HG03571 (cell line): ENCODE measurements at regions not wholly inside any gene's neighbourhood (a gene's known extent, or its start where the extent isn't known, plus 50 kb on each side); places are given as distances from the start of the nearest gene placed in this dataset.
A peak's percentile ranks its signal among the peaks of the same experiment; 100 is the strongest.

Source experiments
- ATAC-seq: cut with Tn5 transposase; IDR thresholded peaks from one replicate; pipeline ENCODE4 v1.9.1; 2021; ENCODE audit not compliant: unreplicated experiment

DNA sequence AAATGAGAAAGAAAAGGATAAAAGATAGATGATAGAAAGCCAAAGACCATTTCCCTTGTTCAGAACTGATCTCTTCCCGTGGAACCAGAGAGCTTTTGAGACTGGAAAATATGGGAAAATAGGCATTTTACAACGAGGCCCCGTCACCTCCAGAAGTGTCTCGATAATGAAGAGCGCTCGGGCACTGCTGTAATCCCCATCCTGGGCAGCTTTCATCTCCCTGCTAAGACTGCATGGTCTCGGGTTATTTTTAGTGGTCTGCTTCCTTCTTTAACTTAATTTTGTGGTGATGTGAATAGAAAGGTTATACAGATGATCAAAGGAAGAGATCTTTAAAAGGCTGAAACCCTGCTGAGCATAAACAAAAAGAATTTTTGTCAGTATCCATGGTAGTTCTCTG is 176.6 kb downstream of the METTL4 start:
- ATAC-seq, result no peak

DNA sequence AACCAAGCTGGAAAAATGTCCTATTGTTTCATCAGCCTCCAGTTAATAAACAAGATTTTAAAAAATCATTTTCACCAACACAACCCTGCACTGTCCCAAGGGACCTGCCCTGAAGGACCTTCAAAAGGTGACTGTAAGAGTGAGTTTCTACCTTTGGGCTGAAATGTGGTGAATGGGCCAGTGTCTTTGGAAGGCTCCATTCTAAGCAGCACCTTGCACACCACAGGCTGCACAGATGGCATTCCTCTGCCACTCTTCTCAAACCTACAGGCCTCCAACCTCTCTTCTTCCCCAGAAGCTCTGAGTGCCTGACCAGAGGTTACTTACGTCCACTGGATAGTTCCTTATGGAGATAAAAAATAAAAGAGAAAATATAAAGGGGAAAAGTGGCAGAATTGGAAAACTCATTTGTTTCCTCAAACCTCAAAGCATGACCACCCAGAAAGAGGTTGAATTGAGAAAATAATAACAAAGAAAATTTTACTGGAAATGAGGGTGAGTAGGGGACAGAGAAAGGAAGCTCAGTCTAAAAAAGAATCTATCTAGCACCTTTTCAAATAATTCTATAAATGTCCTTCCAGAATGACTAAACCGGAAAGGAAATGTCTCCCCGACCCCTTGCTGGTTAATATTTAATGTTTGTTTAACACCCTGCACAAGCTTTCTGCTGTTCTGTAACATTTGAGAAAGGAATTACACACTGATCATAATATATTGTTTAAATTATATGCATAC is 175.7 kb downstream of the METTL4 start:
- peak; percentile 74 for ATAC-seq

DNA sequence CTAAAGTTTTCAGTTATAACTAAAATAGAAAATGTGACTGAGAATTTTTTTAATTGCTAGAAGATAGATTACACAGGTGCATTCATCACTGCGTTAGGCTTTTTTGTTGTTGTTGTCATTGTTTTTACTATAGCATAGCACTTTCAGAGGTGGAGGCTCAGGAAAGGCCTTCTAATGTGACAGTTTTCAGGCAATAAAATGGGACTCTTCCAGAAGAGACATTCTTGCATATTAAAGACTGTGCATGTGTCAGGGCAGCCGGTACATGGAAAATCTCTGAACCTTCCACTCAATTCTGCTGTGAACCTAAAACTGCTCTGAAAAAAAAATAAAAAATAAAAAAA is 175.2 kb downstream of the METTL4 start:
- peak; percentile 8 for ATAC-seq

DNA sequence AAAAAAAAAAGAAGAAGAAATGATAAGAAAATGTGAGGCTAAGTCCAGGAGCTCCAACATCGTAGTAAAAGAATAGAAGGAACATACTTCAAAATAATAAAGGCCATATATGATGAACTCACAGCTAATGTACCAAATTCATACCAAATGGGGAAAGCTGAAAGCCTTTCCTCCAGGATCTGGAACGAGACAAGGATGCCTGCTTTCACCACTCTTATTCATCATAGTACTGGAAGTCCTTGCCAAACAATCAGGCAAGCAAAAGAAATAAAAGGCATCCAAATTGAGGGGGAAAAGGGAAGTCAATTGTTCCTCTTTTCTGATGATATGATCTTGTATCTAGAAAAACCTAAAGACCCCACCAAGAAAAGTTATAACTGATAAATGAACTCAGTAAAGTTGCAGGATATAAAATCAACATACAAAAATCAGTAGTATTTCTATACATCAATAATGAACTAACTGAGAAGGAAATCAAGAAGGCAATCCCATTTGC is 170.6 kb downstream of the METTL4 start:
- ATAC-seq, result no peak

DNA sequence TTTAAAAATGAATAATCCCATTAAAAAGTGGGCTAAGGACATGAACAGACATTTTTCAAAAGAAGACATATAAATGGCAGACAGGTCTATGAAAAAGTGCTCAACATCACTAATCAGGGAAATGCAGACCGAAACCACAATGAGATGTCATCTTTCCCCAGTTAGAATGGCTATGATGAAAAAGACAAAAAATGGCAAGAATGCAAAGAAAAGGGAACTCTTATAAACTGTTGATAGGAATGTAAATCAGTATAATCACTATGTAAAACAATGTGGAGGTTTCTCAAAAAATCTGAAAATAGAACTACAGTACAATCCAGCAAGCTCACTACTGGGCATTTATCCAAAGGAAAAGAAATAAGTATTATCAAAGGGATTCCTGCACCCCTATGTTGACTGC is 169.2 kb downstream of the METTL4 start:
- no peak for ATAC-seq

DNA sequence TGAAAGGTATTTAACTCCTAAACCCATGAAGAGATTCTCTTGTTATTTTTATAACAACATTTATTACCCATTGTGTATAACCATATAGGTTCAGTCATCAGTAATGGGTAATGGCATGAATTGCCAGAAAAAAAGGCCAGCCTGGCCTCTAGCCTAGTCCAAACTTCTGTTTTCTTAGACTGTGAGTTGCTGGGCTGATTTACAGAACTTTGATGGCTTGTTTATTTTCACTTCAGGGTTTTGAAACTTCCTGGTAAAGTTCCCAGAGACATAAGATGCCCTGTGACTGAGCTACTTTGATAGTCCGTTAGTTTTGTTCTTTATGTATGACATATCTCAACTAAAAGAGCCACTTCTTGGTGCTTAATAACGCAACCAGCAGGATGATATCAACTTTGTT is 164.8 kb downstream of the METTL4 start:
- no peak for ATAC-seq

DNA sequence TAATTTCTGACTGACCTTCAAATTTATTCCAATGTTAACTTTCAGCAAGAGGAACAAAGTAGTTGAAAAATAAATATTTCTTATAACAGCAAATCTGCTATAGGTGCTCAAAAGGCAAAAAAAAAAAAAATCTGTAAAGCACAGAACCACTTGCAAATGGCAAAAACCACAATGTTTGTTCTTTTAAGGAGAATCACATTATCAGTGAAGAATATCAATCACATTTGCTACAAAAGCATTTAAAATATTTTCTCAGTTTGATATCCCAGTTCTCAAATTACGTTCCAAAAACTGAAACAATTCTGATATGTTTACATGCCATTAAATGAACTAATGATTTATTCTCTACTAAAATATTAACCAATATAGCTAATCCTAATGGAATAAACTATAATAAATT is 163.3 kb downstream of the METTL4 start:
- ATAC-seq, result no peak

DNA sequence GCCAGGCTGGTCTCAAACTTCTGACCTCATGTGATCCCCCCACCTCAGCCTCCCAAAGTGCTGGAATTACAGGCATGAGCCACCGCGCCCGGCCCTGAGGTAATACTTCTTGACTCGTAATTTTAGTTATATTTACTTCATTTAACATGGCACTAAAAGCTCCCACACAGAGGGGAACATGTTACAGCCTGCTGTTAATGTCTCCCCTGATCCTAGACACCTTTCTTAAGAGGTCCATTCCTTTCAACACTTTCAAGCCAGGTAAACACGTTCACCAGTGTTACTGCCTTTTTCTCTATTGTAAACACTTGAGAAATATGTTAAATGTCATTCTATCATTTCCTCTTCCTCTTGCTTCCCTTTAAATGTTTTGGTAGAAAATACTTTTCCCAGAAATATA is 161.4 kb downstream of the METTL4 start:
- no peak for ATAC-seq

DNA sequence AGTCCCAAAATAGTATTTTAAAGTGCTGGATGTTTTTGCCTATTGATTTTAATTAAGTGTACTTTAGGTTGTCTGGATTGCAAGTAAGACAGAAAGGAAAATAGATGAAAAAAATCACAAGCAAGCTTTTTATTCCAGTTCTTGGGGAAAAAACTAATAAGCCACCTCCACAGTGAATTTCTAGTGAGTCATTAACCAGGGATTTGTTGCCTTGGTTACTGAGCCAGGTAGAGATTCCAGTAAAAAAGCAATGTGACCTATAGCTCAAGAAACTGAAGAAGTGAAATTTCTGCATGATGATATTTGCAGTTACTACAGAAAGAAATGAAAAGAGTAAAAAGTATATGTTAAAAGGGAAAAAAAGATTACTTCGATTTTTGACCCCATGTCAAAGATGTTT is 160.6 kb downstream of the METTL4 start:
- no peak for ATAC-seq

DNA sequence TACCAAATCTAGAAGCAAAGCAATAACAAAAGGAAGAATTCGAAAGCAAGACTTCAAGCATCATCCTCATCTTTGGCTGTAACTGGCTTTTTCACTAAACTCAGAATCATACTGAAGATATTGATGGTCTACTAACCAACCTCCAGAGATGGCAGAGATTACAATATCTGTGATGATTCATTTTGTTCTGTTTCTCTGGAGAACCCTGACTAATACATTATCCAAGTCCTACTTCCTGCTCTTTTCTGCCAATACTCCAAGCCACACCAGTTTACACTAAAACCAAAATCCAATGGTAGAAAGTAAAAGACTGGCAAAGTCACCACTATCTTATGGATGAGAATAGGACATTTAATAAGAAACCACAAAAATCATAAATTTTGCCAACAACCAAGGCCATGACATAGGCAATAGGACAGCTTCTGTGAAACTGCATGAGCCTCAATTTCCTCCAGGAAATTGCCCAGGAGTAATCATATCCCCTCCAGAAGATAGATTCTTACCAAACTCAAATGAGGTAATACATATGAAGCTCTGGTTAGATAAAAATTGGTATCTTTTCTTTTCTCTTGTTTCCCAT is 159.8 kb downstream of the METTL4 start:
- no peak for ATAC-seq

DNA sequence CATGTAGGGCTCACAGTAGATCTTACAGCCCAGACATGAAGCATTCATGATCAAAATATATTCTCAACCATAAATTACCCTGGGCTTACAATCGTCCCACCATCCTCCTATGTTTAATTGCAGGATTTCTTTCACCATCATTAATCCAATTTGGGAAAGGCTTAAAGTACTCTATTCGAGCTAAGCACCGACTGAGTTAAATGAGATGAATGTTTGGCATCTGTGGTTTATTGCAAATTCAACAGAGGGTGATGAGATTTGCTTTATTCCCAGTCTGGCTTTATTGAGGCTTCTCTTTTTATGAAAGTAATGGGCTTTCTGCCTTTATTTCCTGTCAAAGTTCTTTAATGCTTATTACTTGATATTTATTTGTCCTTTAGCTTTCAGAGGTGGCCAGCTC is 159.0 kb downstream of the METTL4 start:
- ATAC-seq, result no peak

DNA sequence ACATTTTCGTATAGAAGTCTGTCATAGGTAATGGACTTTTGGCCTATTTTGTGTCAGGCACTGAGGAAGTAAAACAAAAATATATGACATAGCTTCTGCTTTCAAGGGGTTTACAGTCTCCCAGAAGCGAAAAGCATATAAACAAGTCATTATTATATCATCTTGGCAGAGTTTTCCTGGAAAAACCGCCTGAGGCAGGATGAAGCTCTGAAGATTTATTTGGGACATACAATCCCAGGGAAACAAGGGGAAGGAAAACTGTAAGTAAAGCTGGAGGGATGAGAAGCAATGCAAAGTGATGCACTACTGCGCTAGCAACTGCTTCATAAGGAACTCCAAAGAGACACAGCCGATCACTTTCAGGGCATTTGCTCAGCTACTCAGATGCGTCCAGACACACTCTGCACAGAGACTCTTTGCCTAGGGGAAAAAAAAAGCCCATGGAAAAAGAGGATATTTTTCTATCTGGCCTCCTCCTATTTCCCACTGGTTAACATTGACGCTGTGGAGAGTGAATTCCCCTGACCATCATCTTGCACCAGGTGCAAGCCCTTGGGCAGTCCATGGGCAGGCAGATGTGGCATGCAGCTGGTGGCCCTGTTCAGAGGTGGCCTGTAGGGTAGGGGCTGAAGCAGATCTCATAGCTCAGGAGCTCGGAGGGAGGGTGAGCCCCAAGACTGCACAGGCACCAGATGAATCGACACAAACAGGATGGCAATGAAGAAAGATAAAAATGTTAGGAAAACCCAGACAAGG is 158.1 kb downstream of the METTL4 start:
- ATAC-seq, result no peak

DNA sequence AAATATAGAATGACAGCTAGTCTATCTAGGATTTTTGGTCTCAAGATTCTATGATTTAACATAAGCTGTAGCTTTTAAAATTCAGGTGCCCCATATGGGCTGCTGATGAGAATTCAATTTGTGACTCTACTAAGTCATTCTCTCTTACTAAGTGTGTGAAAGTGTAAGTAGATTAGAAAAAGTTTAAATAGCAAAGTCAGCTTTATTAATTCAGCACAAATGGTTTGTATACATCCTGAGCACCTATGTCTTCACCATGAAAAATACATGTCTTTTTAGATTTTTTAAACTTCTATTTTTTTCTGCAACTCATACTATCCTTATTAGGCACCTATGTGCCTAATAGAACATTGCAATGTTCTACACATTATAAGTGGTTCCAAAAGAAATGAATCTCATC is 157.1 kb downstream of the METTL4 start:
- ATAC-seq, result no peak

DNA sequence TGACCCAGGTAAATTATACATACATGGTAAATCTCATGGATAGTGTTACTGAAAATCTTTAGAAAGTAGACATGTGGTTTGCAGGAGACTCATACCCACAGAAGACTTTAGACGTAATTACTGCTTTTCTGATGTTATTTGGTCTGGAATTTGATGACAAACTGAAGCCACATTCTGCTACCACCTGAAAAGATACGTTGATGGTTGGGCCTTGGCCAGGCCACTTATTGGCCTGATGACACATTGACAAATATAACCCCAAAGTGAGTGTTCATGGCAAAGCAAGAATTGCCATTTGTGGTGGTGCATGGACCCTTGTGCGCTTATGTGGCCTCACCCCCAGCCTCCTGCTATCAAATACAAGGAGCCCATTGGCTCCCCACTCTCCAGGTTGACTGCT is 155.6 kb downstream of the METTL4 start:
- no peak for ATAC-seq

DNA sequence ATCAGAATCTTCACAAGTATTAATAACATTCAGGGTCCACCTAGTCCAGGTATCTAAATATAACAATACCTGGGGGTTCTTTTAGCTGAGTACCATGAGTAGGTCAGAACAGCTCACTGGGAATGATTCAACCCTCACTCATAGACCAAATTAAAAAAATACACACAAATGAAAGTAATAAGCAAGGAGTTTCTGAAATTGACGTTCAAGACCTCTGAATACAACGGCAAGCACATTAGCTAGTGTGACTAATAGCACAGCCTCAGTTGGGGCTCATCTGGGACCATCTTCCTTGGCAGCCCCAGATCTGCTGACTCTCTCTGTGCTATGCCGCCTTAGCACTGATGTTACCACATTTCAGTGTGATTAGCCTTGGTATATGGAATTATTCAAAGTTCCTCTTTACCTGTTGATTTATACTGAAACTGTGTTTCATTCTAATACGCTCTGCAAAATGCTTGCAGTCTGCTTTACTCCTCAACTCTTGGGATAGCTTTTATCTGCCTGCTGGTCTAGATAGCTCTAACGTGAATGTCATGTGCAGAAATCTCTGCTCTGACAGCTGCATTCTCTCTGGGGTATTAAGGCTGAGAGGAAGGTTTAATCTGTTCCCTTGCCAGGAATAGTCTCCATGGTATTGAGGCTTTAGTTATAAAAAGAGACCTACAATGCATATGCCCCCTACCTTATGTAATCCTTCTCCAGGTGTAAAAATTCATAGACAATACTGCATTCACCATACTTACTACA is 153.3 kb downstream of the METTL4 start:
- no peak for ATAC-seq

DNA sequence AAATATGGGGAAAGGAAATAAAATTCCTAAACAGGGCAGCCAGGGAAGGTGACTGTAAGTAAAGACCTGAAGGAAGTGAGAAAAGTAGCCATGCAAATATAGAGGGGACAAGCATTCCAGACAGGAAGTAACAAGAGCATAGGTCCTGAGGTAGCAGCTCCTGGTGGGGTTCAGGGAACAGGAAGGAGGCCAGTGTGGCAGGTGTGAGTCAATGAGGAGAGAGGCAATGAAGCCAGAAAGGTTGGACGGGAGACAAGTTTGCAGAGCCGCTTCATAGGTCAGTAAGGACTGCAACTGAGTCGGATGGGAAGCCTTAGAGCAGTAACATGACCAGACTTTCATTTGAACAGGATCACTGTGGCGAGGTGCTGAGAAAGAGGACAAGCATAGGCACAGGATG is 150.9 kb downstream of the METTL4 start:
- ATAC-seq, result no peak

DNA sequence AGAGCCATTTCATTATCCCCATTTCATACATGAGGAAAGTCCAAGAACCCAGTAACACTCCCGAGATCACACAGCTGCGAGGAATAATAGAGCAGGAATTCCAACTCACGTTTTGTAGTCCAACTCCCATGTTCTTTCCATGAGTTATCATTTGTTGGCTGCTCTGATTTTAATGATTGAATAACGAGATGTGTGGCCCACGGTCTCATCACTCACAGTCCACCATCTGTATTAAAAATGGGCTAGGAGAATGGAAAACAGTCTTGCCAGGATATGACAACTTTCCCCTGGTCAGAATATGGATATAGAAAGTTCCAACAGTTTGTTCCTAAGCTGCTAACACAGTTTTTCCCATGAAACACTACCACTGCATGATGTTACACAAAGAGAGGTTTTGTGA is 147.5 kb downstream of the METTL4 start:
- ATAC-seq, result no peak

DNA sequence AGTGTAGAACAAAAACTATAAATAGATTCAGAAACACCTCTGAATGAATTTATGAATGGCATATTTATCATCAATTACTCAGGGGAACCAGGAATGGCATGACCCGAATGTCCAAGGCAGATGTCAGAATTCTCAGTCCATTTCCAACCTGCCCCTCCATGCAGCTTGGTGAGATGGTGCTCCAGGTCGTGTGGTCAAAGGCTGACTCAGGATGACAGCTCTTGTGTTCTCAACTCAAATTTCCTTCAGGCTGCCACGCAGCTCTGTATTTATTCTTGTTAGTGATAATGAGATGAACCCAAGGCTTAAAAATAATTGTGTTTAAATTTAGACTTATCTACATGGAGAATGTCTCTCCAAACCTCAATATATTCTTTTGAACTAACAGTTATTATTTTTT is 146.9 kb downstream of the METTL4 start:
- no peak for ATAC-seq

DNA sequence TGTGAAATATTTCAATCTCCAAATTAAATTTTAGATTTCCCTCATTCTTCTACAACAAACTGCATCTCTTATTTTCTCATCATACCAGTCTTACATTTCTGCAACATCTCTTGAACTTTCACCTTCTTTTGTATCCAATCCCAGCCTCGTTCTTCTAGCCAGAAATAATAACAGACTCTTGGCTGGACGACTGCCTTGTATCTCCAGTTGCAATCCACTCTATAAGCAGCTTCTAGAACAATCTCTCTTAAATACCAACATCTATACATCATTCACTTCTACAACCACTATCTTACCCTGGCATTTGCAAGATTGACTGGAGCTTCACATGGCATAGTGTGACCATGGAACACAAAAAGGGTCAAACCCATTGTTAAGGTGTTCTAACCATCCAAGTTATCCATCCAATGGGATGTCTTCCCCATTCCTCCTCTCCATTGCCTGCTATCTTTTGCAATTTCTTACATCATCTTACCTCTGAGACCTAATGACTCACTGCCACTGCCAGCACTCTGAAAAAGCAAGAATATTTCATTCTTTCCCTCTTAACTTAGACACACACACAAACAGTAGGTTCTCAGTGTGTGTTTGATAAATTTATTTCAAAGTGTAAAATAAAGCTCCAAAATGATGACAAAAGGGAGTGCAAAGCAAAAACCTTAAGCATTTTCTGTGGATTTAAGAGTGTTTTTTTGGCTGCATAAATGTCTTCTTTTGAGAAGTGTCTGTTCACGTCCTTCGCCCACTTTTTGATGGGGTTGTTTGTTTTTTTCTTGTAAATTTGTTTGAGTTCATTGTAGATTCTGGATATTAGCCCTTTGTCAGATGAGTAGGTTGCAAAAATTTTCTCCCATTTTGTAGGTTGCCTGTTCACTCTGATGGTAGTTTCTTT is 145.6 kb downstream of the METTL4 start:
- ATAC-seq, result no peak

DNA sequence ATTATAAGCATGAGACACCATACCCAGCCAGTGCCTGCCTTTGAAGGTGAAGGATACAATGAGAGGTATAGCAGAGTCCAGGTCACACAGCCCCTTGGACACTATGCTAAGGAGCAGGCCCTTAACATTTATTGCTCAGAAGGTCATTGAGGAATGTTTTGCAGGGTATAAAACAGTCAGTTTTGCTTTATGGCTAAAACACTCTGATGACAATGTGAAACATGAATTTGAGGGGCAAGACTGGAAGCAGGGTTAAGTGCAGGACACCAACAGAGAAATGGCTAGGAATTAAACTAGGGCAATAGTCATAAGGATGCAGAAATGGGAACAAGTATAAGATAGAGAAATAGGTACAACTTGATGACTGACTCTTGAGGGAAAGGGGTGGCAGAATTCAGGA is 141.1 kb downstream of the METTL4 start:
- ATAC-seq, result no peak

DNA sequence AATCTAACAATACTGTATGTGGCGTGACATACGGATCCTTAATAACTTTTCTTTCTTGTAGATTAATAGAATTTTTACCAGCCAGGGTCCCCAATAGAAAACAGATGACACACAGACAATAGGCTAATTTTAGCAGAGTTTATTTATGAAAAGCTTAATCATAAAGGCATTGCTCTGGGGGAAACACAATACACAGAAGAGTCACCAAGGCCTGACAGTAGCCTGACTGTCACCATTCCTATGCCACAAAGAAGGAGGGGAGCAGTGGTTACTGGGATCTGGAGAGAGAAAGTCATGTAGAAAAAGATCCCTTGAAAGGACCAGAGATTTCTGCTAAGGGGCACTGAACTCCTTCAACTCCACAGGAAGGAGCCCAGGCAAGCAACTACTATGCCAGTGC is 139.5 kb downstream of the METTL4 start:
- no peak for ATAC-seq
